KG1 (cell line): ENCODE measurements at regions not wholly inside any gene's neighbourhood (a gene's known extent, or its start where the extent isn't known, plus 50 kb on each side); places are given as distances from the start of the nearest gene placed in this dataset.
"Not testable (repeated sequence)": the region's sequence is repeated elsewhere in the genome, so short reads cannot be mapped to it uniquely, and the experiment has no call there.

Source experiments
- DNase-seq: peaks from one replicate; lab custom pipeline; 2025; lab: John Stamatoyannopoulos, UW

GRCh38 chr14:105581551-105582341 is 55.4 kb downstream of the TMEM121 start:
- no peak for DNase-seq

- DNase-seq, result no peak
Measured at GRCh38 chr14:105582639-105583038, 56.3 kb downstream of the TMEM121 start.

GRCh38 chr14:105583914-105584313 is 57.5 kb downstream of the TMEM121 start:
- DNase-seq, result not testable (repeated sequence)

- not testable (repeated sequence) for DNase-seq
Measured at GRCh38 chr14:105585290-105585689, 58.9 kb downstream of the TMEM121 start.

GRCh38 chr14:105585722-105586121 is 59.3 kb downstream of the TMEM121 start:
- DNase-seq, result not testable (repeated sequence)

GRCh38 chr14:105586144-105586872 is 59.9 kb downstream of the TMEM121 start:
- DNase-seq, result not testable (repeated sequence)

GRCh38 chr14:105587034-105587433 is 60.7 kb downstream of the TMEM121 start:
- not testable (repeated sequence) for DNase-seq

GRCh38 chr14:105587482-105588235 is 61.3 kb downstream of the TMEM121 start:
- DNase-seq, result not testable (repeated sequence)

- DNase-seq, result no peak
Measured at GRCh38 chr14:105588236-105588860, 62.0 kb downstream of the TMEM121 start.

- DNase-seq, result no peak
Measured at GRCh38 chr14:105589161-105589925, 63.0 kb downstream of the TMEM121 start.

GRCh38 chr14:105589926-105590185 is 63.5 kb downstream of the TMEM121 start:
- DNase-seq, result not testable (repeated sequence)

GRCh38 chr14:105591052-105591451 is 64.7 kb downstream of the TMEM121 start:
- no peak for DNase-seq

GRCh38 chr14:105591792-105592341 is 65.5 kb downstream of the TMEM121 start:
- not testable (repeated sequence) for DNase-seq

GRCh38 chr14:105592646-105593045 is 66.3 kb downstream of the TMEM121 start:
- not testable (repeated sequence) for DNase-seq

GRCh38 chr14:105595346-105595745 is 69.0 kb downstream of the TMEM121 start:
- not testable (repeated sequence) for DNase-seq

- not testable (repeated sequence) for DNase-seq
Measured at GRCh38 chr14:105596374-105596773, 70.0 kb downstream of the TMEM121 start.

GRCh38 chr14:105598040-105598763 is 71.8 kb downstream of the TMEM121 start:
- DNase-seq, result not testable (repeated sequence)

- not testable (repeated sequence) for DNase-seq
Measured at GRCh38 chr14:105598925-105599586, 72.7 kb downstream of the TMEM121 start.

- not testable (repeated sequence) for DNase-seq
Measured at GRCh38 chr14:105600195-105600938, 74.0 kb downstream of the TMEM121 start.
